Astrocyte of the spinal cord (primary cell): ENCODE measurements at regions not wholly inside any gene's neighbourhood (a gene's known extent, or its start where the extent isn't known, plus 50 kb on each side); places are given as distances from the start of the nearest gene placed in this dataset.

Source experiments
- DNase-seq: peaks from one replicate; pipeline ENCODE4 v3.0.0; 2011; ENCODE audit warnings: low read depth, low spot score
- H3K4me3 ChIP-seq: 2 replicates; pipeline ENCODE4 v1.5.1; 2011; ENCODE audit warnings: low read depth, mild to moderate bottlenecking, low read length, moderate library complexity
- in situ Hi-C: cut with HindIII; loops from 2 replicates; pipeline ENCODE4 v1.10.0; 2017; ENCODE audit warnings: low sequenced_read_pairs
- TF ChIP-seq, protein P1 (sequence below): IDR thresholded peaks from 2 replicates; pipeline ENCODE4 v1.5.1; 2012; ENCODE audit warnings: low read depth, mild to moderate bottlenecking, low read length, inconsistent platforms

DNA sequence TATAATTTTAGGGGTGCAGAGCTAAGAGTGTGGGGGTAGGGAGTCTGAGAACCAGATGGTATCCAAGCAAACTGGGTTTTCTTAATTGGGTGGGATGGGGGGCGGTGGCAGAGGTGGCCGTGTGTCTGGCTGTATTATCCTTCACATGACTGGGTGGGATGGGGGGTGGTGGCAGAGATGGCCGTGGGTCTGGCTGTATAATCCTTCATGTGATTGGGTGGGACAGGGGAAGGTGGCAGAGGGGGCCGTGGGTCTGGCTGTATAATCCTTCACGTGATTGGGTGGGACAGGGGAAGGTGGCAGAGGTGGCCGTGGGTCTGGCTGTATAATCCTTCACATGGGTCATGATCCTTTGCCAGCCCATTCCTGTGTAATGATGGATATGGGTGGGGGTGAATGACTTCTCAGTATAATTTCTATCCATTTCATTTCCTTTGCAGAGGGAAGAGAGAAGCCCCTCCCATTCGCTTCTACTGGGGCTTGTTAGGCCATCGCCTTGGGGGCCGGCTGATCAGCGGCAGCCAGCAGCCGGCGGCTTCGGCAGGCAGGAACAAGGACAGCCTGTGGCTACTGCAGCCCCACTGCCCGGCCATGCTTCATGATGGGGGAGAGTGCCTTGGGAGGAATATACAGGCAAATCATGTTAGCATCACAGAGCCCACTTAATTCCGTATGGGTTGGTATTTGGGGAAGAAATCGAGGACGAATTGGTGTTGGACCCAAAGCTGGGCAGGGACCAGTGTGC lies 179.6 kb upstream of the MKI67 start:
- TF ChIP-seq, protein P1, sequence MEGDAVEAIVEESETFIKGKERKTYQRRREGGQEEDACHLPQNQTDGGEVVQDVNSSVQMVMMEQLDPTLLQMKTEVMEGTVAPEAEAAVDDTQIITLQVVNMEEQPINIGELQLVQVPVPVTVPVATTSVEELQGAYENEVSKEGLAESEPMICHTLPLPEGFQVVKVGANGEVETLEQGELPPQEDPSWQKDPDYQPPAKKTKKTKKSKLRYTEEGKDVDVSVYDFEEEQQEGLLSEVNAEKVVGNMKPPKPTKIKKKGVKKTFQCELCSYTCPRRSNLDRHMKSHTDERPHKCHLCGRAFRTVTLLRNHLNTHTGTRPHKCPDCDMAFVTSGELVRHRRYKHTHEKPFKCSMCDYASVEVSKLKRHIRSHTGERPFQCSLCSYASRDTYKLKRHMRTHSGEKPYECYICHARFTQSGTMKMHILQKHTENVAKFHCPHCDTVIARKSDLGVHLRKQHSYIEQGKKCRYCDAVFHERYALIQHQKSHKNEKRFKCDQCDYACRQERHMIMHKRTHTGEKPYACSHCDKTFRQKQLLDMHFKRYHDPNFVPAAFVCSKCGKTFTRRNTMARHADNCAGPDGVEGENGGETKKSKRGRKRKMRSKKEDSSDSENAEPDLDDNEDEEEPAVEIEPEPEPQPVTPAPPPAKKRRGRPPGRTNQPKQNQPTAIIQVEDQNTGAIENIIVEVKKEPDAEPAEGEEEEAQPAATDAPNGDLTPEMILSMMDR = no peak
- H3K4me3 ChIP-seq = no peak overlapping the region
- DNase-seq = no peak
- in situ Hi-C loops = no loop called here

DNA sequence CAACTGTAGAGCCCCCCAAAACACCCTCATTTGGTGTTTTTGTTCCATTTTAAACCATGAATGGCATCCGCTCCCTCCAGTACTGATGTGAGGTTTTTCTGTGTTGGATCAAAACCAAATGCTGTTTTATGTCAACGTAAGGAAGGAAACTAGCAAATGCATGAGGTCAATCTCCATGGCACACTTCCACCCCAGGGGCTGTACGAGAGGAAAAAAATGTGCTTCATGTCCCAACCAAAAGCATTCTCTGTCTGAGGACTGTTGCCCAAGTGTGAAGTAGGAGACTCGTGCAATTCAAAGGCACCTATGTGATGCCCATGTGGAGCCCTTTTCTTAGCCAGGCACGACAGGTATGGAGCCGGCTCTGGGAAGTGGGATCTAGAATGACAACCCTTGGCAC lies 180.3 kb upstream of the MKI67 start:
- DNase-seq = no peak
- in situ Hi-C loops = no loop called here
- H3K4me3 ChIP-seq = no peak overlapping the region
- TF ChIP-seq, protein P1 = no peak

DNA sequence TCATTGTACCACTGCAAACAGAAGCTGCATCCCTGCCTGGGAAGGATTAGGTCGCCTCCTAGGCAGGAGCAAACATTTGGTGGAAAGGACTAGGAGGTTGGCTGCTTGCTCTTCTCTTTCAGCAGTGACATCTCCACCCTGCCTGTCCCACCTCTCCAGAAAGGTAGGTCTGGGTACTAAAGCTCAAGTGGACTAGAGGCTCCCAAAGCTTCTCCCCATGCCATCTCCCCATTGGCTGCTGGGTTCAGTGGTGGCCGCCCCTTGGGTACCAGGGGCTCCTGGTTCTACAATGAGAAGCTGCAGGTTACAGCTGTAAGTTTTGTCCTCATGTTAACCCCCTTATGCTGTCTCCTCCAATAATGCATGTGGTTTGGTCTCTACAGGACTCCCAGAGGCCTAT lies 180.7 kb upstream of the MKI67 start:
- TF ChIP-seq, protein P1 = no peak
- DNase-seq = no peak
- in situ Hi-C loops = no loop called here
- no peak overlapping the region for H3K4me3 ChIP-seq

DNA sequence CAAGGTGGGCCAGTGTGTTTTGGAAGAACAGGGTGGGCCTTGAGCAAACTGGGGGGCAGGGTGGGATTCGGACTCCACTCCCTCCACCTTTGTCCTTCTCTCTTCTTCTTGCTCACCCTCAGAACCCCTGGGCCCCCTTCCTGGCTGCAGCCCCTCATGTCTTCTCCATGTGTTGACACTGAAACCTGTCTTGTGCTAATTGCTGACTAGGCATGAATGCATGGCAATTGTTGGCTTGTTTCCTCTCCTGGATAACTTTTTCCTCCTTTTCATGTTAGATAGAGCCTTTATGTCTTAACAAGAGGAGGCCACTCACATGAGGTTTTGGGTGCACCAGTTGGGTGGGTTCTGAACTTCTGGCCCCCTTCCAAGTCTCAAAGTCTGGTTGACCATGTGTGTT lies 181.6 kb upstream of the MKI67 start:
- in situ Hi-C loops = no loop called here
- TF ChIP-seq, protein P1 = no peak
- DNase-seq = no peak
- H3K4me3 ChIP-seq = no peak overlapping the region

DNA sequence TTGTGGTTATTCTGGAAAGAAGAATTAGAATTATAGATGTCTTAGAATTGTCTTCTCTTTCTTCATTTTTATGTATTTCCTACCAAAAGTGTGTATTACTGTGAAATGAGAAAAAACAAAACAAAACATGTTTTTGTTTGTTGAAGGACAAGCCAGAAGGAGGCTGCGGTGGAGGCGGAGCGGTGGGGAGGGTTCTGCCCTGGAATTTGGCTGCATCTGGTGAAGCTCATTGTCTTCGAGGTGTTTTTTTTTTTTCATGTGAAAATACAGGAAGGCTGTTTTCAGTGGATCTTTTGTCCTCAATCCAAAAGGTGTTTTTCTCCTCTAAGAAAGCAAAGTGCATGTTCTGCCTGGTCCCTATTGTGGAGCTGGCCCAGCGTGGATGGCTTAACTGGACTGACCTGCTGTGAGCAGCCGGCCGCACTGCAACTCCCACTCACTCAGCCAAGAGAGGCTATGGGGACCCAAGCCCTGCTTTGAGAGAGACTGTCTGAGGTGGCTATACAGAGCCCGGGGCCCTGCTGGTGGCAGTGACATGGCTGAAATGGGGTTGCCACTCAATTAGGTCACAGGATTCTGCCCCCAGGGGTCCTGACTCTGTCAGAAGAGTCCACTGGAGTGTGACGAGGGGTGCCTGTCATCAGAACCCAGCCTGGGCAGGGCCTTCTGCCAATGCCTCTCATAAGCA lies 184.9 kb upstream of the MKI67 start:
- no peak for DNase-seq
- TF ChIP-seq, protein P1 = no peak
- in situ Hi-C loops = no loop called here
- H3K4me3 ChIP-seq = no peak overlapping the region

DNA sequence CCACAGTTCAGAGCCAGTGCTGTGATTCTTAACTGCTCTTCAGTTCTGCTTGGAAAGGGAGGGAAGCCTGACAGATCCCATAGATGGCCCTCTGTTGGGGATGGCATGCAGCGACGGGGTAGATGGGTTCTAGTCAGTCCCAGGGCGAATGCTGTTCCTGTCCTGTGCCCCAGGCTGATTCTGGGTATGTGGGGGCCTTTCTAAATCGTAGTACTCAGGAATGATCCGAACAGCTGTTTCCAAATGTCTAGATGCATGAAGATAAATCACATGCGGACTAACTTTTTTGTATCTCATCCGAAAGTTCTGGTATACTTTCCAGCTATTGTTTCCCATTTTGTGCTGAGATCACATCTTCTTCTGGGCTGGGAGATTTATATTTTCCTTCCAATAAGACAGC lies 186.0 kb upstream of the MKI67 start:
- H3K4me3 ChIP-seq = no peak overlapping the region
- DNase-seq = no peak
- TF ChIP-seq, protein P1 = no peak
- in situ Hi-C loops = no loop called here
